Left hindlimb (tissue), 1 donor: ENCODE measurements at regions not wholly inside any gene's neighbourhood (a gene's known extent, or its start where the extent isn't known, plus 50 kb on each side); places are given as distances from the start of the nearest gene placed in this dataset.
"Not testable (repeated sequence)": the region's sequence is repeated elsewhere in the genome, so short reads cannot be mapped to it uniquely, and the experiment has no call there.

Source experiments
- DNase-seq: peaks from one replicate; pipeline ENCODE4 v3.0.0-alpha.2; 2018

GRCh38 chr2:183665425-183665824 lies 541.2 kb downstream of the NUP35 start:
- no peak for DNase-seq

- no peak for DNase-seq
Measured at GRCh38 chr2:183666031-183666430, 541.8 kb downstream of the NUP35 start.

GRCh38 chr2:183671233-183671632 lies 547.0 kb downstream of the NUP35 start:
- no peak for DNase-seq

GRCh38 chr2:183678908-183679307 lies 554.7 kb downstream of the NUP35 start:
- no peak for DNase-seq

- no peak for DNase-seq
Measured at GRCh38 chr2:183680573-183680972, 556.3 kb downstream of the NUP35 start.

GRCh38 chr2:183684686-183685085 lies 560.4 kb downstream of the NUP35 start:
- DNase-seq, result no peak

GRCh38 chr2:183696028-183696427 lies 571.8 kb downstream of the NUP35 start:
- no peak for DNase-seq

DNA sequence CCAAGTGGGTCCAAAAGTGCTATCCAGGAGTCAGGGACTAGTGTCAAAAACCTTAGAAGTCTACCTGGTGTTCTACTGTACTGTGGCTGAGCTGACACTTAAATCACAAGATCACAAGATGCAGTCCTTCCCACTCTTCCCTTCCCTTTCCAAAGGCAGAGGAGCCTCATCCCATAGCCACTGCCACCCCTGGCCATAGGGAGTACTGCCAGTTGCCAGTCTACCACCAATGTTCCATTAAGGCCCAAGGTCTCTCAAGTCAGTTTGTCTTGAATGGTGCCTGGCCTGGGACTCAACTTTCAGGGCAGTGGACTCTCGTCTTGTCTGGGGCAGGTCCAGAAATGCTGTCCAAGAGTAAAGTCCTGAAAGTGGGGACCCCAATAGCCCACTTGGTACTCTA lies 585.6 kb downstream of the NUP35 start:
- no peak for DNase-seq

GRCh38 chr2:183718246-183718645 lies 594.0 kb downstream of the NUP35 start:
- no peak for DNase-seq

- no peak for DNase-seq
Measured at GRCh38 chr2:183723278-183723677, 599.0 kb downstream of the NUP35 start.

DNA sequence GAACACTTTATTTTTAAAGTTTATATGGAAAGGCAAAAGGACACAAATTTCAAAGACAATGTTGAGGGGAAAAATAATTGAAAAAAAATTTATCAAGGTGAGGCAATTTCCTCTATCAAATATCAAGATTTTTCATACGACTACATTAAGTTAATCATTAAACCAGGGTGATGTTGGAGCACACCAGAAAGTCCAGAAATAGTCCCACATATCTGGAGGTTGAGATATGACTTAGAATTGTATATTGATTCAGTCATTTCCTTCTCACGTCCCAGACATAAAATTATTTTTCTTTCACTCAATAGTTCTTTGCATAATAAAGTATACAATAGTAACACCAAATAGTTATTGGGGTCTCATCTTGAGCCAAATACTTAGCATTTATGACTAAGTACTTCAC lies 605.1 kb downstream of the NUP35 start:
- DNase-seq, result no peak

GRCh38 chr2:183740241-183740640 lies 616.0 kb downstream of the NUP35 start:
- no peak for DNase-seq

DNA sequence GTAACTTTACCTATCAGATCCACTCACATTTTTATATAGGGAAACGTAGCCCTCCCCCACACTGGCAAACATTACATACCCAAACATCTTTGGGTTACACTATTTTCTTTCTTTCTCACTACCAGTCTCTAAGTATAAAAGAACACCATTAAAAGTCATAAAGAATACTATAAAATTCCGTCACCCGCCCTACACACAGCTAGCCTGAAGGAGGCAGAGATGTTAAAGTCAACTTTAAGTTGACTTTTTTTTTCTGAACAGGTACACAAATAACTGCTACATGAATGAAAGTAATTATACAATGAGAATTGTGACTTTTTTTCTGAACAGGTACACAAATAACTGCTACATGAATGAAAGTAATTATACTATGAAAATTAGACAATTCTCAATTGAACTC lies 628.3 kb downstream of the NUP35 start:
- DNase-seq, result no peak

- no peak for DNase-seq
Measured at GRCh38 chr2:183759033-183759432, 634.8 kb downstream of the NUP35 start.

- DNase-seq, result no peak
Measured at GRCh38 chr2:183773775-183774174, 649.5 kb downstream of the NUP35 start.

- no peak for DNase-seq
Measured at GRCh38 chr2:183780072-183780471, 655.8 kb downstream of the NUP35 start.

DNA sequence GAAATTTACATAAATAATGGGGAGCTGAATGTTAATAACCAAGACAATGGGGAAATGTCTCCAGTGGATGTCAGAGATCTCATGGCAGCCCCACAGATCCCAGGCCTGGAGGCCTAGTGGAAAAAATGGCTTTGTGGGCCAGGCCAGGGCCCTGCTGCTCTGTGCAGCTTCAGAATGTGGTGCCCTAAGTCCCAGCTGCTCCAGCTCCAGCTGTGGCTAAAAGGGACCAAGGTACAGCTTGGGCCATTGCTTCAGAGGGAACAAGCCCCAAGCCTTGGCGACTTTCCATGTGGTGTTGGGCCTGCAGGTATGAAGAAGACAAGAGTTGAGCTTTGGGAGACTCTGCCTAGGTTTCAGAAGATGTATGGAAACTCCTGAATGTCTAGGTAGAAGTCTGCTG lies 658.2 kb downstream of the NUP35 start:
- no peak for DNase-seq

GRCh38 chr2:183788796-183789195 lies 664.6 kb downstream of the NUP35 start:
- not testable (repeated sequence) for DNase-seq

- not testable (repeated sequence) for DNase-seq
Measured at GRCh38 chr2:183792165-183792924, 668.1 kb downstream of the NUP35 start.

DNA sequence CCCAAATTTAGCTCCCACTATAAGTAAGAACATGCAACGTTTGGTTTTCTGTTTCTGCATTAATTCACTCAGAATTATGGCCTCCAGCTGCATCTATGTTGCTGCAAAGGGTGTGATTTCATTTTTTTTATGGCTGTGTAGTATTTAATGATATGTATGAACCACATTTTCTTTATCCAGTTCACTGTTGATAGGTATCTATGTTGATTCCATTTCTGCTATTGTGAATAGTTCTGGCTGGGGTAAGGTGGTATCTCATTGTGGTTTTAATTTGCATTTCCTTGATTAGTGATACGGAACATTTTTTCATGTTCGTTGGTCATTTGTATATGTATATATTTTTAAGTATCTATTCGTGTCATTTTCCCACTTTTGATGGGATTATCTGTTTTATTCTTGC lies 674.3 kb downstream of the NUP35 start:
- no peak for DNase-seq

GRCh38 chr2:183799761-183800160 lies 675.5 kb downstream of the NUP35 start:
- no peak for DNase-seq

DNA sequence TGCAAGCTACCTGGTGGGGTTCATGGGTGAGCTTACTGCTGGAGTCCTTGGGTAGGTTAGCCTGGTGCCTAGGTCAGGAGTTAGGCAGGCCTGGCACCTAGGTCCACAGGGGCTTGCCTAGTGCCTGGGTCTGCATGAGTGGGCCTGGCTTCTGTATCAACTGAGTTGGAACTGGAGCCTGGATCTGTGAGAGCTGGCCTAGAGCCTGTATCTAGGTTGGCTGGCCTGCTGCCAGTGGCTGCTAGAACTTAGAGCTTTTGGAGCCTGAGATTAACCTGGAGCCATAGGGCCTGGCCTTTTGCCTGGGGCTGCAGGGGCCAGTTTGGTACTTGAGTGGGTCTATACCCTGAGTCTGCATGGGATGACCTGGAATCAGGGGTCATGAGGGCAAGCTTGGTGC lies 679.4 kb downstream of the NUP35 start:
- DNase-seq, result no peak

GRCh38 chr2:183807870-183808269 lies 683.6 kb downstream of the NUP35 start:
- DNase-seq, result no peak

DNA sequence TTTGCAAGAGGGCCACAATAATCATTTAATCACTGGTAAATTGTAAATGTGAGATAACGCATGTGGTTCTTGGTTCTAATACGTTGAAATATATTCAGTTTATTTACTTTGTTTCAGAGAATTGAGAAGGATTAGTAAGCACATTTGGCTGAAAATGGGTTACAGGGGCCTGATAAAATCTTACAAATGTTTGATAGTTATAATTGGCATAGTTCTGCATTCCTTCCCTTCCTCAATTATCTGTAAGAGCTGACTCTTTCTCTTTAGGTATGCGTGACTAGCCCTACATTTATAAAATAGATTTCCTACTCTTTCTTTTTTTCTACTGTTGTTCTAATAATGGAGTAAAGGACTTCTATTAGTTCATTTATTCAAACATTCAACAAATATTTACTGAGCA lies 685.2 kb downstream of the NUP35 start:
- DNase-seq, result no peak

DNA sequence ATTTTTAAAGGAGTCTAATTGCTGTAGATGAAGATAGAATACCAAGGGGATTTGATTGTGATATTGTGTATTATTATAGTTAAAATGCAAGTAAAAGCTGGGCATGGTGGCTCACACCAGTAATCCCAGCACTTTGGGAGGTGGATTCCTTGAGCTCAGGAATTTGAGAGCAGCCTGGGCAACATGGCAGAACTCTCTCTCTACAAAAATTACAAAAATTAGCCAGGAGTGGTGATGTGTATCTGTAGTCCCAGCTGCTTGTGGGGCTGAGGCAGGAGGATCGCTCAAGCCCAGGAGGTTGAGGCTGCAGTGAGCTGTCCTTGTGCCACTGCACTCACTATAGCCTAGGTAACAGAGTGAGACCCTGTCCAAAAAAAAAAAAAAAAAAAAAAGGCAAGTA lies 687.0 kb downstream of the NUP35 start:
- DNase-seq, result no peak
